Activated gamma-delta T cell (primary cell): ENCODE measurements at regions not wholly inside any gene's neighbourhood (a gene's known extent, or its start where the extent isn't known, plus 50 kb on each side); places are given as distances from the start of the nearest gene placed in this dataset.
"Not testable (repeated sequence)": the region's sequence is repeated elsewhere in the genome, so short reads cannot be mapped to it uniquely, and the experiment has no call there.

ENCODE experiments used
- DNase-seq: peaks from one replicate; lab custom pipeline; 2025; lab: John Stamatoyannopoulos, UW

GRCh38 chr10:83750604-83751003, 388.7 kb upstream of the GHITM start:
- no peak for DNase-seq

- DNase-seq, result no peak
Measured at GRCh38 chr10:83753490-83753889, 385.8 kb upstream of the GHITM start.

- no peak for DNase-seq
Measured at GRCh38 chr10:83754857-83755256, 384.5 kb upstream of the GHITM start.

- DNase-seq, result no peak
Measured at GRCh38 chr10:83760142-83760541, 379.2 kb upstream of the GHITM start.

GRCh38 chr10:83764666-83765065, 374.6 kb upstream of the GHITM start:
- DNase-seq, result no peak

- no peak for DNase-seq
Measured at GRCh38 chr10:83765731-83766130, 373.6 kb upstream of the GHITM start.

GRCh38 chr10:83769281-83769820, 370.0 kb upstream of the GHITM start:
- DNase-seq, result no peak

GRCh38 chr10:83786701-83787100, 352.6 kb upstream of the GHITM start:
- DNase-seq, result not testable (repeated sequence)

GRCh38 chr10:83801983-83802382, 337.3 kb upstream of the GHITM start:
- no peak for DNase-seq

GRCh38 chr10:83806717-83807116, 332.6 kb upstream of the GHITM start:
- DNase-seq, result no peak

GRCh38 chr10:83809001-83809400, 330.3 kb upstream of the GHITM start:
- no peak for DNase-seq

- DNase-seq, result no peak
Measured at GRCh38 chr10:83816942-83817341, 322.4 kb upstream of the GHITM start.

GRCh38 chr10:83817797-83818196, 321.5 kb upstream of the GHITM start:
- DNase-seq, result no peak

- DNase-seq, result no peak
Measured at GRCh38 chr10:83819609-83820008, 319.7 kb upstream of the GHITM start.

- no peak for DNase-seq
Measured at GRCh38 chr10:83820033-83820432, 319.3 kb upstream of the GHITM start.

GRCh38 chr10:83824099-83824498, 315.2 kb upstream of the GHITM start:
- no peak for DNase-seq

GRCh38 chr10:83834096-83834495, 305.2 kb upstream of the GHITM start:
- DNase-seq, result no peak

- DNase-seq, result no peak
Measured at GRCh38 chr10:83835945-83836745, 303.2 kb upstream of the GHITM start.

GRCh38 chr10:83848677-83849076, 290.6 kb upstream of the GHITM start:
- DNase-seq, result no peak

- no peak for DNase-seq
Measured at GRCh38 chr10:83849150-83849549, 290.2 kb upstream of the GHITM start.

GRCh38 chr10:83852146-83852545, 287.2 kb upstream of the GHITM start:
- DNase-seq, result no peak

GRCh38 chr10:83862723-83863122, 276.6 kb upstream of the GHITM start:
- no peak for DNase-seq

- DNase-seq, result no peak
Measured at GRCh38 chr10:83863283-83863966, 275.9 kb upstream of the GHITM start.
